ENCODE measurements at regions not wholly inside any gene's neighbourhood (a gene's known extent, or its start where the extent isn't known, plus 50 kb on each side); places are given as distances from the start of the nearest gene placed in this dataset.

GRCh38 chr1:47678464-47678980 lies 240.7 kb downstream of the FOXD2 start:
- TF ChIP-seq CTCF (IDR thresholded peaks at IDR 0.05) (no peak), PREB (CRISPR knock-in tag; IDR thresholded peaks at IDR 0.05; ENCODE audit: borderline replicate concordance) (no peak), ZNF232 (CRISPR knock-in tag; IDR thresholded peaks at IDR 0.05) (no peak), MAX (CRISPR knock-in tag; IDR thresholded peaks at IDR 0.05) (no peak), USF1 (CRISPR knock-in tag; IDR thresholded peaks at IDR 0.05) (no peak), PRDM15 (CRISPR knock-in tag; IDR thresholded peaks at IDR 0.05) (no peak)

All from WTC11 (cell line).